HG03520 (cell line): ENCODE measurements at regions not wholly inside any gene's neighbourhood (a gene's known extent, or its start where the extent isn't known, plus 50 kb on each side); places are given as distances from the start of the nearest gene placed in this dataset.

ENCODE experiments used
- ATAC-seq: cut with Tn5 transposase; IDR thresholded peaks from one replicate; pipeline ENCODE4 v1.9.1; 2021; ENCODE audit warnings: mild to moderate bottlenecking, moderate library complexity; ENCODE audit not compliant: unreplicated experiment

DNA sequence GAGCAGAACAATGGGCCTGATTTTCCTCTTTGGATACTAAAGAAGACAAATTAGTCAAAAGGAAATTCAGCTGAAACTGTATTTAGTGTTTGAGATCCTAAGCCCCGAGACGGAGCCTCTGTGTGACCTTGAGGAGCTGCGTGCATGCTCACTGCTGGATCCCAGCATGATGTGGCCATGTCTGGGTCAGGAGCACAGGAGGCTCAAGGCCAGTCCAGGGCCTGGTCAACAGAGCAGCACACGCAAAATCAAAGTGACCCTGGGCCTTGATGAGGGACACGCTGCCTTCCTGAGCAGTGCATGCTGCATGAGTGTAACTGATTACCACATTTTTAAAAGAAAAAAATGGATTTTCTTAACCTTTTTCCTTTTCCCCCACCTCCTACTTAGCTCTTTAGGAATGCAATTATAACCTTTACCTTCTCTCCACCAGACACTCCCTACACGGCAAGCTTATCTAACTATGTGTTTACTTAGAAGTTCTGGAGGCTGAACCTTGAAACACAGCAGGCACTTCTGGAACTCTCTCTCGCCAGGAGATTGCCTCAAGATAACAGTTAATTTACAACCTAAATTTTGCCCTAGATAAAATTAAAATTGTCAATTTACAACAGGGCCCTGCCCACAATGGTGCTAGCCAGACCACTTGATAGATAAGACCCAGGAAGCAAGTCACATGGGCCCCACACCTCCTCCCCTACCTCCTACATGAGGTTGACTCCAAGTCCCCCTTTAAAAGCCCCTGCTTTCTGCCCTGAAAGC lies 144.6 kb downstream of the LRIG2 start:
- ATAC-seq: no peak

DNA sequence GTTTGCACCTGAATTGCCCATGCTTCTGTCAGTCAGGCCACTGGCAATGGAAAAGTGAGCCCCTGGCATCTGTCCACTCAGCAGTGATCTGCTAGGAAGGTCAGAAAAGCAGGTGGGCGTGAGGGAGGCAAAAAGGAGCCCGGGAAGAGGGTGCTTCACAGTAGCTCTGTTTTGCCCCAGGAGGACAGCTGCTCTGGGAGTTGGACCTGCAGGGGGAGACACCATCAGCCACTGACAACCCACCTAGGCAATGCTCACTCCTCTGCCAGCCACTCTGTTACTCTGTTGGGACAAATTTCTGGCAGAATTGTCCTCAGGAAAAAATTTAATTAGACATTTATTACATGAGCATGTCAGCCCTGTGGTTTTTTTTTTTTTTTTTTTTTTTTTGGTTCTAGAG lies 146.4 kb downstream of the LRIG2 start:
- ATAC-seq: no peak

DNA sequence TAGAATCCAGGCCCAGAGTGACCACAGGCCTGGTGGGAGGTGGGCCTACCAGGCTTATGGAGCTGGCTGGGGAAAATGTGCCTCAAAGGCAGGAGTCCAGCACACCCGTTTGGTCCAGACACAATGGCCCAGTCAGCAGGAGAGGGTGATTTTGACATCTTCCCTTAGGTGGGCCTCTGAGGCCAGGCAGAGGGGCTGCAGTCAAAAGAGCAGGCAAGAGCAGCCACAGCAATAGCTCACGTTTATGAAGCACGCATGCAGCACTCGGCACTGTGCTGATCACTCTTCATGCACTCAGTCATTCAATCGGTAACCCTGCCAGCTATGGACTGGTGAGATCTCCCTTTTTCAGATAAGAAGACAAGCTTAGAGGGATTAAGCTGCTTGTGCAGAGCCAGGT lies 146.8 kb downstream of the LRIG2 start:
- ATAC-seq: no peak

DNA sequence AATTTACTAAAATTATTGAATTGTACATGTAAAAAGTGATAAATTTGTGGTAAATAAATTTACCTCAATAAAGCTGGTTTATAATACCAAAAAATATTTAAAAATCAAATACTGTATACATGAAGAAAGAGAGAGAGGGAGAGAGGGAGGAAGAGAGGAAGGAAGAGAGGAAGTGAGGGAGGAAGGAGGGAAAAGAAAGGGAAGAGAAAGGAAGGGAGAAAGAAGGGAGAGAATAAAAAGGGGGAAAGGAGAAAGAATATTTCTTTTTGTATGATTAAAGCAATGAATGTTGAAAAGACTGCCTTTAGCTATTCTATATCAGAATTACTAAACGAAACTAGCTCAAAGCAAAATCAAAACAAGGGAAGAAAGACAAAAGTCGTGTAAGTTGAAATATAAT lies 150.0 kb downstream of the LRIG2 start:
- no peak for ATAC-seq

GRCh38 chr1:113223546-113223945 lies 150.5 kb downstream of the LRIG2 start:
- no peak for ATAC-seq

DNA sequence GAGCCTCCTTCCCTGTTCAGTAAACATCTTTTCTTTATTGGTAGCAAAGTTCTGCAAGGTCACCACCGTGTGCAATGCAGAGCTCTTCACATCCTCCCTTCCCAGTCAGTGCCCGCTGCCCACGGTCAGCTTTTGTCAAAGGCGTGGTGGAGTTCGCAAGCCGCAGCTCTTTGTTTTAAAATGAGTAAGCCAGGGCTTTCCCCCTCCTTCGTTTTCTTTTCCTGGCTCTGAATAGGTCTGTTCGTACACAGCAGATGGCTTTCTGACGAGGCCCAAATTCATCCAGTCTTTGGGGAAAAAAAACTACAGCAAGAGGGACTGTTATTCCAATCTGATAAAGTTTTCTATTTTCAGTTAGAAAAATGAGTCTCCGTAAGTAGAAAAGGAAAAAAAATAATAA lies 153.2 kb downstream of the LRIG2 start:
- peak; percentile 77 for ATAC-seq

DNA sequence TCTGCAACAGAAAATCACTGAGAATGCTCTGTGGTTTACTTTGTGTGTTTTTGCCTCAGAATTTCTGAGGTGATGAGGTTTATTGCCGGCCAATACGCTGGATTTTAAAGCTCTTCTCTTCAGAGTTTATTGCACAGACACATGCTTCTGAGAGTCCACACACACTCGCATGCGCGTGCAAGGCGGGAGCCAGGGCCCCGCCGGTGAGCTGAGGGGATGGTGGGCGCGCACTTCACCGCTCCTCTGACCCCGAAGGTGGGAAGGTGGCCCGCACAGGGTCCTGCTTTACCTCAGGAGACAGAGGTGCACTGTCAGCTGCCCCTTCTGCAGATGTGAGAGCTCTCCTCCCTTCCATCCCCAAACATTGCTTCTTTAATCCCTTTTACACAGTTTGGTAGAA lies 158.4 kb upstream of the MAGI3 start:
- no peak for ATAC-seq

- ATAC-seq: no peak
These were observed 156.9 kb upstream of the MAGI3 start for GRCh38 chr1:113233441-113233840.

DNA sequence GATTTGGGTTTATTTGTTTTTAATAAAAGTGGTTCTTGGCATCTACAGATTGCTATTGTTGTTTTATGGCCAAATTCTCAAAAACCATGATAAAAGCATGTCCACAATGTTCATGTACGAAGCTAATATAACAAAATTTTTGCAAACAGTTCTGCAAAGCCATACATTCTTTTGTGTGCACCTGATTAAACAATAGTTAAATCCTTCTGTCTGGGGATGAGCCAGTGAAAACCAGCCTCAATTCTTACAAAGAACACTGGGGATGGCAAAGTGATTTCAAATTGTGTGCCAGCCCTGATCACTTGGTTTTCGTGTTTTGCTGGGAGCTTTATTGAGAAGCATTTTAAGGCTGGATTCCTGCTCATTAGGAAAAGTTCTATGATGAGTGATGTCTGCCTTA lies 149.1 kb upstream of the MAGI3 start:
- ATAC-seq: no peak

GRCh38 chr1:113242481-113242880 lies 147.8 kb upstream of the MAGI3 start:
- no peak for ATAC-seq

- no peak for ATAC-seq
These were observed 146.8 kb upstream of the MAGI3 start for GRCh38 chr1:113243529-113243928.

- no peak for ATAC-seq
These were observed 146.0 kb upstream of the MAGI3 start for GRCh38 chr1:113244112-113244820.

- ATAC-seq: no peak
These were observed 145.1 kb upstream of the MAGI3 start for GRCh38 chr1:113245252-113245651.

DNA sequence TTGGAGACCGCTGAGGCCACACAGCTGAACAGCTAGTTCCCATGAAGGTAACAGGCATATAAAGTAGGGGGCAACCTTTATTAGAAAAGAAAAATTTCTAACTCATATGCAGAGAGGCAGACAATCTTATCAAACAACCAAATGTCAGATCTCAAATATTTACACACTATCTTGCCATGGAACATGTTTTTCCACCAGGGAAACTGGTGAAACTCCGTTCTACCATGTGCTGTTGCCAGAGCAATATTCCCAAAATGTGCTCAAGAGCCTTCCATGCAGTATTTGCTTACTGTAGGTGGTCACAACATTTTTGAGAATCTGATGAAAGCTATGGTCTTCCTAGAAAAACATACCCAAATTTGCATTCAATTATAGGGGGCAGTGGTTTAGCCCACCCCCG lies 143.4 kb upstream of the MAGI3 start:
- ATAC-seq: no peak

GRCh38 chr1:113247355-113247754 lies 143.0 kb upstream of the MAGI3 start:
- ATAC-seq: no peak

- no peak for ATAC-seq
These were observed 142.5 kb upstream of the MAGI3 start for GRCh38 chr1:113247782-113248181.

- no peak for ATAC-seq
These were observed 141.8 kb upstream of the MAGI3 start for GRCh38 chr1:113248494-113248893.

DNA sequence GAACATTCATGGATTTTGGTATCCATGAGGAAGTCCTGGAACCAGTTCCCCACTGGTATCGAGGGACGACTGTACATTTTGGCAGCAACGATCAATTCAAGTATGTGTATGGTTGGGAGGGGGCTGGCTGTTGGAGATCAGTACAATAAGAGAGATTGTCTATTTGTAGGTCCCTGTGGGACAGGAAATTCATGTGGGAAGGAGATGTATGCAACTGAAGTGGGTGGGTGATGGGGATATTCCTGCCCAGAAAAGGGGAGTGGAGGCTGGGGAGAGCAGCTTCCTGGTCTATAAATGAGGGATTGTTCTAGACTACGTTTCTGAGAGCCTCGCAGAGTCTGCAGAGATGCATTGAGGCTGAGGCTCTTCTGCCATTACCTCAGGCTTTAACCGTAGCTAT lies 140.2 kb upstream of the MAGI3 start:
- no peak for ATAC-seq

DNA sequence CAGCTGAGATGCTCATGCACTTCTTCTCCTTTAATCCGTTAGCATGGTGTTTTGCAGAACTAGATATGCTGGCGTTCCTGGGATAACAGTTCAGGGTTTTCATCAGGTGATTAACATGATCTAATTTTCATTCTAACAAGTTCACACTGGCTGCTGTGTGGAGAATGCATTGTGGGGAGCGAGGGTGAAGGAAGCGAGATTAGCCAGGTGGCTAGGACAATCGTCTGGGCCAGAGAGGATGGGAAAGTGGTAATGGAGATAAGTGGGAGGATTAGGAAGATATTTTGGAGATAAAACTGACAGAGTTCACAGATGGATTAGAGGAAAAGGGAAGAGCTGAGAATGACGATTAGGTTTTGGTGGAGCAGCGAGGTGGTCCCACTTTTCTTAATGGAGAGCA lies 138.1 kb upstream of the MAGI3 start:
- ATAC-seq: no peak

- ATAC-seq: no peak
These were observed 137.1 kb upstream of the MAGI3 start for GRCh38 chr1:113253187-113253586.

GRCh38 chr1:113253590-113253989 lies 136.7 kb upstream of the MAGI3 start:
- no peak for ATAC-seq

DNA sequence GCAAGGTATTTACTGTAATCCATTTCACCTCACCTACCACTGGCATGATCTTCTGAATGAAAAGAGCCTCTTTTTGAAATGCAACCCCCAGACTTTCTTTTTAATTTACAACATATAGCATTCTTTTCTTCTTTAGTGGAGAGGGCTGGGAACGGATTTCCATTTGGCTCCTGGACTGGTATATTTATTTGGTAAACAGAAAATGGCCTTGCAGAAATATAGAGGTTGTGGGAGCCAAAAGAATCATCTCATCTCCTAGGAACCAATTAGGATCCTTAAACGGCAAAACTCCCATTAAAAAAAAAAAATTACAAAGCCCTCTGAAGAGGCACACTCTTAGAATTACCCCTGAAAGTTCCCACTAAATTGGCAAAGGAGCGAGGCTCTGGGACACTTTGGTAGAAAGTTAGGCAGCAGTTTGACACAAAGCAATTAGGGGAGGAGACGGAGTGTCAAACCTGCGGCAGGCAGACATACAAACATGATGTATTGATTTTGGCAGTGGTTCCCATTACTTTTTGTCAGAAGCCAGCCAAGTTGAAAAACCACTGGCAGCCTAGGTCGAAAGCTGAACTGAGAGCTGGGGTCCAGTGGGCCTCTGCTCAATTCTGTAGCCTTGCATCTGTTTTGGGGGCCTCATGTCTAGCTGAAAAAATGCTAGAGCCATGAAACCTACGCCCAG lies 135.1 kb upstream of the MAGI3 start:
- no peak for ATAC-seq
